ENCODE measurements at regions not wholly inside any gene's neighbourhood (a gene's known extent, or its start where the extent isn't known, plus 50 kb on each side); places are given as distances from the start of the nearest gene placed in this dataset.

- TF ChIP-seq RAD21 (CRISPR knock-in tag; conservative IDR thresholded peaks at IDR 0.05 in 1 of 2, IDR thresholded peaks at IDR 0.05 in 1 of 2) (no peak), RREB1 (CRISPR knock-in tag; IDR thresholded peaks at IDR 0.05) (no peak), FOXO4 (CRISPR knock-in tag; IDR thresholded peaks at IDR 0.05) (no peak), ZNF696 (CRISPR knock-in tag; conservative IDR thresholded peaks at IDR 0.05) (no peak), CTCF (IDR thresholded peaks at IDR 0.05 in 2 of 3, conservative IDR thresholded peaks at IDR 0.05 in 1 of 3; ENCODE audit: insufficient read depth in 2 of 3, low read depth in 1 of 3, low read length in 3 of 3) (no peak), REST (IDR thresholded peaks at IDR 0.05; ENCODE audit: borderline replicate concordance) (peak; percentile 78), REST (CRISPR knock-in tag; IDR thresholded peaks at IDR 0.05; ENCODE audit: low read depth) (no peak), ZNF274 (IDR thresholded peaks at IDR 0.05; ENCODE audit: borderline replicate concordance, low read depth, low read length) (no peak), FOXJ3 (CRISPR knock-in tag; IDR thresholded peaks at IDR 0.05) (no peak), ELF4 (CRISPR knock-in tag; IDR thresholded peaks at IDR 0.05) (no peak)
These were observed 114.8 kb upstream of the C16orf82 start for GRCh38 chr16:26951950-26952349.
